Activated CD4-positive, alpha-beta T cell treated with anti-CD3 and anti-CD28 coated beads, Interleukin-10, Interleukin-2, amounts not matched to agents 100 ng/mL and 50 ng/mL, durations not matched to agents 16 hours and 8 hours (primary cell): ENCODE measurements at regions not wholly inside any gene's neighbourhood (a gene's known extent, or its start where the extent isn't known, plus 50 kb on each side); places are given as distances from the start of the nearest gene placed in this dataset.
"Not testable (repeated sequence)": the region's sequence is repeated elsewhere in the genome, so short reads cannot be mapped to it uniquely, and the experiment has no call there.

Source experiments
- DNase-seq: peaks from one replicate; pipeline ENCODE4 v3.0.0-alpha.2; 2020

DNA sequence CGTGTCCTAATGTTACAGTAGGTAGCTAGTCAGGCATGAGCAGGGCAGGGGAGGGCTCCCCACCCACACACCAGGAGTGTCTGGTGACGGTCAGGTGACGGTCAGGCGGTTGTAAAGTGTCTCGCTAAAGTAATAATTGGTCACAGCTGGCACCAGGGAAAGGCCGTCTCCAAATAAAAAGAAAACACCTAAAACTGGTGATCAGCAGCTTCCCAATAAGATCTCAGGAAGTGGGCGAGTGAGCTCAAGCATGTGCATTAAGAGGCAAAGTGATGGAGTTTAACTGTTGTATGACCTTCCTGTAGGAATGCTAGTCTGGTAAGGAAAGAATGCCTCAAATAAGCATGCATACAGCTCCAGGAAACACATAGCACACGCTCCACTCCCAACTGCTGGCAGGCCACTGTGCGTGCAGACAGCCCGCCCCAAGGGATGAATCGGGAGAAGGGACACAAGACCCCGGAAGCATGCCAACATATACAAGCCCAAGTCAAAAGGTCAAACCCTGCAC is 177.1 kb downstream of the RNF144A start:
- DNase-seq = no peak

DNA sequence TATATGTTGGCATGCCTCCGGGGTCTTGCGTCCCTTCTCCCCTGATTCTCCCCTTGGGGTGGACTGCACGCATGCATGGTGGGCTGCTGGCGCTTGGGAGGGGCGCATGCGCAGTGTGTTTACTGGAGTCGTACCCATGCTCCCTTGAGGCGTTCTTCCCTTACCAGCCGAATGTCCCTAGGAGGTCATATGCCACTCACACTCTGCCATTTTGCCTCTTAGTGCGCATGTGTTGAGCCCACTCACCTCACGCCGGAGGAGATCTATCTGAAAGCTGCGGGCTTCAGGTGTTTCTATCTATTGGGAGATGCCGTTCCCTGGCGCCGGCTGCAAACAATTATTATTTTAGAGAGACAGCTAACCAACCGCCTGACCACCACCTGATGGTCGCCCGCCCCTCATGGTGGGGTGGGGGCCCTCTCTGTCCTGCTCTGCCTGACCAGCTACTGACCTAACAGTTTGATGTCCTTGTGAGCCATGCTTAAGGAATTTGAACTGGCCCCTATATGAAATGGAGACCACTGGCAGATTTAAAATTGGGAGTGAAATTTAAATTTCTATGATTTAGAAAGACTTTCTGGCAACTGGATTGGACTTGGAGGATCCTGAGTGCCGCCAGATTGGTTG is 179.6 kb downstream of the RNF144A start:
- DNase-seq = no peak

DNA sequence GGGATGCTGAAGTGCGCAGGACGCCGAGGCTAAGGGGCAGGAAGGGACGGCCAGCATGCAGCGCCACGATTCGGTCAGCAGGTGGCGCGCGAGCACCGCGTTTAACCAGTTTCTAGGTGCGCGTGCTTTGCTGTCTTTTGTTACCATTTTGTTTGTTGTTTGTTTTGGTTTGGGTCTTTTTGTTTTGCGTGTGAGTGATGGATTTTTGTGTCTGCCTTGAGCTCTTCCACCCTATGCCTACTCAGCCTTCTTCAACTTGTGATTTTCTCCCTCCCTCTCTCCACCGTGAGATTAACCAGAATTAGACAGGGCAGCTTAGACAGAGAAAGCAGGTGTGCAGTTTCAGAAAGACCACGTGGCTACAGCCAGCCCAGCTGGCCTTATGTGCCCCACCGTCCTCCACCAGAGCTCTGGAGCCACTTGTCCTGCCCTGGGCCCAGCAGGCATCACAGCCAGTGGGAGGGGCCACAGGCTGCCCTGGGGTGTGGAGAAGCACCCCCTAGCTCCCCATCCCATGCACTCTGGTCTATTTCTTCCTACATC is 180.2 kb downstream of the RNF144A start:
- peak; percentile 78 for DNase-seq

DNA sequence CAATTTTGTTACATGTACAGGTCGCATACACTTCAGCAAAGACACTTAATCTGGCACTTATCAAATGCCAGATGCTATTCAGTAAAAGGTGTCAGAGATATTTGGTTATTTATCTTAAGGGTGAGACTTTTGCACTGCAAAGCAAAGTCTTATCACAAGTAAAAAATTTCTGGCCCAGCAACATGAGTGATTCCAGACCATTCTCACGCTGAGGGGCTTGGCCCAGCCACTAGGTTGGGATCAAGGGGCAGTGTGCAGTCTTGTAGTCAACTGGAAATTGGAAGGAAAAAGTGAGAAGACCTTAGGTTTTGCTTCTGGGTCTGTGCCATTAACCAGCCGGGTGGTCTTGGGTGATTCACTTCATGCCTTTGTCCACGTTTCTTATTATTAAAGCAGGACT is 181.6 kb downstream of the RNF144A start:
- DNase-seq = no peak

GRCh38 chr2:7099687-7100086 is 182.5 kb downstream of the RNF144A start:
- not testable (repeated sequence) for DNase-seq

- no peak for DNase-seq
Observed at GRCh38 chr2:7102826-7103225, 185.6 kb downstream of the RNF144A start.

DNA sequence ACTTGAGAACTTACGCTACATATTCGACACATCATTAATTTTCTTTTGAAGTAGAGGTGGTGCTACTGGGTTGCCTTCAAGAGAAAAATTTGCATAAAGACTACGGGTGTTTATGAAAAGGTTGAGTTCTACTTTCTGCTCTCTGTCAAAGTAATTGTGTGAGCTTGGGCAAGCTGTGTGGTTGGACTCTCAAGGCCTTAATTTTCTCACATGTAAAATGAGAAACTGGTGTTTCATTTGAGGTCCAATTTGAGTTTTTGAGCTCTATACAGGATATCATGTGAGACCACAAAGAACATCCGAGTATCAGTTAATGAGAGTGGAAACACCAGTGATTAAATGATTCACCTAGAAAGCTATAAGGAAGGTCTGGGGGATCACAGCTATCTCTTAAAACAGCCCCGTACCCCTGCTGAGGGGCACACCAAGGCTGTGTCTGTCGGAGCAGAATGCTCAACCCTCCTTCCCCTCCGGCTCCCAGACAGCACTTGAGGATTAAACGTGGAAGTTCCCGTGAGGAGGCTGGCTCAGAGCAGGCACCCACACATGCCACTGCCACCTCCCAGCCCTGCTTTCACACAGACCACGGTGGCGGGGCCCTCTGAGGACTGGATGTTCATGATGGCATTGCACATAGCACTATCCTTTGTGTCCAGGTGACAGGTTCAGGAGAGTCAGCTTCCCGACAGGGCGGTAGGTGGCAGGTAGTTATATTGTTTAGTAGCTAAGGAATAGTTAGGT is 191.8 kb downstream of the RNF144A start:
- no peak for DNase-seq

DNA sequence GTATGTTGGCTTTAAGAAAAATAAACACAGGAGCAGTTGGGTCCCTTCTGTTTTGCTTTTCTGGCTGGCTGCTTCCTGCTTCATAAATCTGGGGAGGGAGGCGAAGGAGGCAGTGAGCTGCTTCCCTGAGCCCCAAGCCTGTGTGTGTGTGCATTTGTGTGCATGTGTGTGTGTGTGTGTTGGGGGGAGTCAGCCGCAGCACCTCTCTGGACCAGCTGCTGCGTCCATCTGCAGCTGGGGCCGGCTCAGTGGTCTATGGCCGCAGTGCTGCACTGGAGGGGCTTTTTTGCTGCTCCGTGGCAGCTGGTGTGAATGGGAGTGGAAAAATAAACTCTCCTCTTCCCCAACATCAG is 192.3 kb downstream of the RNF144A start:
- no peak for DNase-seq

- no peak for DNase-seq
Observed at GRCh38 chr2:7111626-7112025, 194.4 kb downstream of the RNF144A start.

GRCh38 chr2:7115364-7115763 is 198.2 kb downstream of the RNF144A start:
- no peak for DNase-seq

DNA sequence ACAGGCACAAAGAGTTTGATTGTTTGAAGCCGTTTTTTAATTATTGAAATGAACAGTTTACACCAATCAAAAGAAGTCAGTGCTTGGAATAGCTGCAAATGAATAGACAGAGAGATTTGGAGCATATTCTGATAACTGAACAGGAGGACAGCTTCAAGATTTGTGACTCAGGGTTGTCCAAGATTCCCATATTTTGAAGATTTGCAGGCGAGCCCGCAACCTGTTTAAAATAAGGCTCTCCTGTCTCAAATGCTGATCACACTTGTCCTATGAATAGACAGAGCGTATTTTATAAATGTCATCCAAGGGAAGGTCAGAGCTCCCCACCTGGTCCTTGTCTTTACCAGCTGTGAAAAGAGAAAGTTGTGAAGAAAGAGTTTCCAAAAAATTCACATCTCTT is 198.7 kb downstream of the RNF144A start:
- DNase-seq = no peak

GRCh38 chr2:7116511-7116910 is 199.3 kb downstream of the RNF144A start:
- no peak for DNase-seq

DNA sequence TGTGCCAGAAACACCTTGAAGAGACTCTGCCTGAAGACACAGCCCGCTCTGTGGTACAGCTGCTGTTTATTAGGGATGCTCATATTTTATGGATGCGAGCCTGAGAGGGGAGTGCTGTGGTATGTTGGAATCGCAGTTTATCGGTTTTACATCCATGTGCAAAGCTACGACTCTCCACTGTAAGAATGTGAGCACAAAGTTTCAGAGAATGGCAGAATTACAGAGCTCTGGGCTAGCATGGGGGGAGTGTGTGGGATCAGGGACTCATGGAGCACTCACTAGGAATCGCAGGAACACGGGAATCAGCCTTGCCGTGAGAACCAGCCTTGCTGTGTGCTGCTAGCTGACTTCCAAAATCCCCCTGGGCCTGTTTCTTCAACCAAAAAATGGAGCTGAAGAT is 199.9 kb downstream of the RNF144A start:
- no peak for DNase-seq

DNA sequence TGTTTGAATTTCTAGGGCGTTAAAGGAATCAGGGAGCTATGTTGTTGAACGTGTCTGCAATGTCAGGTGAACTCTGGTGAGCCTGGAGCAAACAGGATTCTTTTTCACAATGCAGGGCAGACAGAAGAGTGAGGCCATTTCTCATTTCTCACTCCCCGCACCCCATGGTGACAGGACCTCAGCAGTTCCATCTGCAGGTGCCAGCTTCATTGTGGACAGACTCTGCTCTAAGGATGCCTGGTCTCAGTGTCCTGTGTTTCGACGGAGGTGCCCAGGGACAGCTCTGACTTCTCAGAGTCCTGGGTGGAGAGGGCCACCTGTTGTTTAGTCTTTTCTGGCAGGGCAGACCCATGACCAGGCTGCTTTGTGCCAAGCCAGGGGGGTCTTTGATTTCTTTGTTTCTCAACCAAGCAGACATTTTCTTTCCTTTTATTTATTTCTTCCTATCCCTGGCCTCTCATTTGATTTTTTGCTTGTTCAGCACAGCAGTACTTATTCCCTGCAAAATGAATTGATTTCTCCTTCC is 201.5 kb downstream of the RNF144A start:
- DNase-seq = no peak

DNA sequence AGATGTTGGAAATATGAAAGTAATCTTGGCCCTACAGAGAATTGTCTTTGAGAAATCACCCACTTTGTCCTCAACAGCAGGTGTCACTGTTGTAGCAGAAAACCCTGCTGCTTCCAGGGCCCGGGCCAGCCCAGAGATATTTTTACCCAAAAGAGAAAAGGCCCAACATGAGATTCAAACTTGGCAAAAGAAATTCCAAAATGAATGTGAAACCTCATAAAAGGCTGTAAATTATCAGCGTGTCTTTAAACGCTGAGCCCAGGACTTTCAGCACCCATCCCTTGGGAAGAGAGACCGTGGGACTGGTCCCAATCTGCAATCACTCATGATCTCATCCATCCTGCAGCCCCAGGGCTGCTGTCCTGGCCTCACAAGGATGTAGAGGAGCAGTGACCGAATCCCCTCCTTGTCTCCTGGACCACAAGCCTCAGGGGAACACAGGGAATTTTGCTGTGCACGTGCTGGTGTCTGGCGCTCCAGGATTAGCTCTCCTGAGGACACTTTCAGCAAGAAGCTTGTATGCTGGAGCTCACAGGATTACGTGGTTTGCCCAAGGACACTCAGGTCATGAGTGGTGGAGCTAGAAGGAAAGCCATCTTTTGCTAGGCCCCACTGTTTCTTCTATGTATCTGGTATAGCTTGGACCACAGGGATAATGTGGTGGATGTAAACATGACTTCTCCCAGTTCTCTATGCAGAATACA is 202.1 kb downstream of the RNF144A start:
- peak; percentile 31 for DNase-seq

- DNase-seq = no peak
Observed at GRCh38 chr2:7121851-7122250, 204.6 kb downstream of the RNF144A start.

DNA sequence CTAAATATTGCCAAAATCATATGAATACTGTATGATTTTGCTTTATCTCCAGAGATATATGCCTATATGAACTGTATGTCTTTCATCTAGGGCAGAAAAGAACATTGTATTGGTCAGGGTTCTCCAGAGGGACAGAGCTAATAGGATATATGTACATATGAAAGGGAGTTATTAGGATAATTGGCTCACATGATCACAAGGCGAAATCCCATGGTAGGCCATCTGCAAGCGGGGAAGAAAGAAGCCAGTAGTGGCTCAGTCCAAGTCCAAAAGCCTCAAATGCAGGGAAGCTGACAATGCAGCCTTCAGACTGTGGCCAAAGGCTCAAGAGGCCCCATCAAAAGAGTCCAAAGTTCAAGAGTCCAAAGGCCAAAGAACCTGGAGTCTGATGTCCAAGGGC is 209.9 kb downstream of the RNF144A start:
- DNase-seq = no peak

GRCh38 chr2:7127687-7128086 is 210.5 kb downstream of the RNF144A start:
- DNase-seq = no peak

- no peak for DNase-seq
Observed at GRCh38 chr2:7131261-7131660, 214.0 kb downstream of the RNF144A start.

GRCh38 chr2:7132753-7133152 is 215.5 kb downstream of the RNF144A start:
- no peak for DNase-seq

DNA sequence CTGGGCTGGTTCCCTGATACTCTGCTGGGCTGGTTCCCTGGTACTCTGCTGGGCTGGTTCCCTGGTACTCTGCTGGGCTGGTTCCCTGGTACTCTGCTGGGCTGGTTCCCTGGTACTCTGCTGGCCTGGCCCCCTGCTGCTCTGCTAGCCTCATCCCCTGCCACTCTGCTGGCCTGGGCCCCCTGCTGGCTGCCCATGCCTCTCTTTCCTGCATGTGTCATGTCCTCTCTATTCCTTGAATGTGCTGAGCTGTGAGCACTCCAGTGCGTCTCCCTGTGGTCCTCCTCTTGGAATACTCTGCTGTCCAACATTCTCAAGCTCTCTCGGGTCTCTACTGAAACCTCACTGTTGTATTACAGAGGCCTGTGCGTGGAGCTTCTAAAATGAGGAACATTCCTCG is 216.3 kb downstream of the RNF144A start:
- DNase-seq = no peak

- DNase-seq = no peak
Observed at GRCh38 chr2:7140306-7140705, 223.1 kb downstream of the RNF144A start.

- DNase-seq = no peak
Observed at GRCh38 chr2:7145707-7146106, 228.5 kb downstream of the RNF144A start.

DNA sequence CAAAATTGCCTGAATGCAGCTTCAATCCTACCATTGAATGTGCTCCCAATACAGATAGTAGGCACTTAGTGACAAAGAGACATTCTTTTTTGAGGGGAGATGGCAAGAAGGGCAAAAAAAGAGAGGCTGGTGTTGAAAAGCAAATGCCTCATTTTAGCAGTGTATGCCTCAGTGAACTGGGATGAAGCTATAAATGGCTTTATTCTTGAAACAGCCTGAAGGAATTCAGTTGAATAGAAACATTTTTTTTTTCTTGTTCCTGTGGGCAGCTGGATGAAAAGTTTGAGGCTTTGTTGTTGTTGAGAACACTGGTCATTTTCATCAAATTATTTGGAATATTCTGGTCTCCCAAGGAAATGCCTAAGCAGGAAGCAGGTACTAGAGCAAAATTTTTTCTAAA is 228.9 kb downstream of the RNF144A start:
- no peak for DNase-seq
